Sigmoid colon (tissue), 6 donors: ENCODE measurements at regions not wholly inside any gene's neighbourhood (a gene's known extent, or its start where the extent isn't known, plus 50 kb on each side); places are given as distances from the start of the nearest gene placed in this dataset.

Experiments used
- DNase-seq: peaks from one replicate; pipeline ENCODE4 v3.0.0-alpha.2; 2019
- H3K27ac ChIP-seq, 4 donors: fragments of 200-600 bp; sonication (generic); one replicate each; pipeline ENCODE4 v1.5.1; 2016 to 2019; ENCODE audit warnings: mild to moderate bottlenecking in 1 of 4
- H3K27me3 ChIP-seq, 3 donors: fragments of 200-600 bp; sonication (generic); one replicate each; pipeline ENCODE4 v1.5.1; 2019; ENCODE audit warnings: mild to moderate bottlenecking in 1 of 3
- H3K36me3 ChIP-seq, 4 donors: fragments of 200-600 bp; sonication (generic); one replicate each; pipeline ENCODE4 v1.5.1; 2016 to 2019
- H3K4me1 ChIP-seq, 4 donors: fragments of 200-600 bp; sonication (generic); one replicate each; pipeline ENCODE4 v1.5.1; 2017 to 2019
- H3K4me3 ChIP-seq, 4 donors: fragments of 200-600 bp; sonication (generic); one replicate each; pipeline ENCODE4 v1.5.1; 2017 to 2019; ENCODE audit warnings: mild to moderate bottlenecking in 2 of 4, moderate library complexity in 1 of 4
- H3K9me3 ChIP-seq, 4 donors: fragments of 200-600 bp in 3 of 4; sonication (generic) in 3 of 4; one replicate each; pipeline versions ENCODE4 v1.5.1 to v1.6.1; 2013 to 2019
- CTCF ChIP-seq, 4 experiments: fragments of 450-650 bp in 3 of 4; fragments of 200-600 bp in 1 of 4; IDR thresholded peaks; one replicate each; pipeline ENCODE4 v1.5.1; 2016 to 2019; ENCODE audit warnings: antibody characterized with exemption in 4 of 4, mild to moderate bottlenecking in 3 of 4, moderate library complexity in 2 of 4
- EP300 ChIP-seq, 4 donors: sonication (generic); formaldehyde crosslinking; IDR thresholded peaks; one replicate each; pipeline ENCODE4 v1.6.1; 2017; ENCODE audit warnings: antibody characterized with exemption in 4 of 4
- POLR2A ChIP-seq, 2 donors: fragments of 450-650 bp; IDR thresholded peaks; one replicate each; pipeline ENCODE4 v1.6.1; 2016; ENCODE audit warnings: antibody characterized with exemption in 2 of 2, mild to moderate bottlenecking in 2 of 2, moderate library complexity in 2 of 2
- POLR2AphosphoS5 ChIP-seq, 4 donors: sonication (generic); formaldehyde crosslinking; IDR thresholded peaks; one replicate each; pipeline ENCODE4 v1.6.1; 2017; ENCODE audit warnings: antibody characterized with exemption in 4 of 4
- WGBS, 2 donors: extraction: QIAGEN DNeasy Blood & Tissue Kit; methylation state at CpG; one replicate each; pipeline ENCODE4 v1.1.7; 2013; 5-methylcytosine and 5-hydroxymethylcytosine counted together
- intact Hi-C: fragments of 100-400 bp; cut with DNase I; formaldehyde crosslinking; loops from one replicate; pipeline ENCODE4 v1.15.1; 2023
- donor health status: healthy with polysubstance abuse.
- donor health status: healthy.

DNA sequence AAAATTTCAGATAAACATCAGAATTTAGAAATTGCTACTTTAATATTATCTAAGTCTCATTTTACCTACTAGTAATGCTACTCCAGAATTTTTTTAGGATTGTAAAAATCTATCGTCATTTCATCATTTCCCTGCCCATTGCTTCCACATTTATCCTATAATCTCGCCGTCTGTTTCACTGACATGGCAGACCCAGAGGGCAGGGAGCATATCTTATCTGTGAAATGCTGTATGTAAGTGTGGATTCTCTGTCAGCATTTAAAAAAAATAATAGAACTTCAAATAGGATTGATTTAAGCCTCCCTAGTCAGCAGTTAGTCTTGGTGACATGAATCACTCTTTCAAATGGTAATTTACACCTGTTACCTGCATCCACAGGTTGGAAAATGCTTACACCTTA is 314.4 kb downstream of the PCDH7 start:
- no peak overlapping the region for H3K27ac ChIP-seq
- H3K36me3 ChIP-seq: no peaks in the 10 kb centered on the region
- TF ChIP-seq EP300 (IDR thresholded peaks at IDR 0.05) (no peak), POLR2A (IDR thresholded peaks at IDR 0.05) (no peak), POLR2AphosphoS5 (IDR thresholded peaks at IDR 0.05) (no peak), CTCF (IDR thresholded peaks at IDR 0.05) (no peak)
- H3K4me3 ChIP-seq: no peak overlapping the region
- H3K9me3 ChIP-seq: no peaks in the 10 kb centered on the region
- intact Hi-C loops: no loop called here
- H3K4me1 ChIP-seq: peaks cover 0 to under 1% (median 0%) of the 10 kb centered on the region in 4 donors
- WGBS, 2 donors: 83 to 96% methylated on average over 3 of the region's 3 CpGs
- H3K27me3 ChIP-seq: no peaks in the 10 kb centered on the region
- no peak for DNase-seq

- H3K36me3 ChIP-seq: no peaks in the 10 kb centered on the region
- intact Hi-C loops: no loop called here
- 56 to 91% methylated on average over 1 of the region's 1 CpG for WGBS, 2 donors
- no peak overlapping the region for H3K4me3 ChIP-seq
- H3K9me3 ChIP-seq: no peaks in the 10 kb centered on the region
- DNase-seq: no peak
- H3K27me3 ChIP-seq: no peaks in the 10 kb centered on the region
- H3K4me1 ChIP-seq: no peaks in the 10 kb centered on the region
- no peak overlapping the region for H3K27ac ChIP-seq
- TF ChIP-seq POLR2AphosphoS5 (IDR thresholded peaks at IDR 0.05) (no peak), POLR2A (IDR thresholded peaks at IDR 0.05) (no peak), CTCF (IDR thresholded peaks at IDR 0.05) (no peak), EP300 (IDR thresholded peaks at IDR 0.05) (no peak)
Measured at GRCh38 chr4:31035761-31036160, 315.6 kb downstream of the PCDH7 start.

DNA sequence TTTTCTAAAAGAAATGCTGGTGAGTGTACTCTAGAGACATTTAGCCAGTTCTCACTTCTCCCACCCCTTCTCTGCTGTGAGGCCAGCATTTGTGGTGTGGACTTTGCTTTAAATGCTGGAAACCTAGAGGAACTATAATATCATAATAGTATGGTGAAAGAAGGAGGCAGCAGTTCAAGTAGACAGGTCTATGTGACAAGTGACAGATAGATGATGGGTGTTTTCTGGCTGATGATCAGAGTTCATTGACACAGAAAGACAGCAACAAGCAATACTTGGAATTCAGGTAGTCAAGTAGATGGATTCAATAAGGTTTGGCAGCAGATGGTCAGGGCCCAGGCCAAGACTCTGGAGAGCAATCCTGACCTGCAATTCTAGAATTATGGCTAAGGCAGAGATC is 317.5 kb downstream of the PCDH7 start:
- Histone ChIP-seq H3K4me3 (no peak overlapping the region), H3K27me3 (no peaks in the 10 kb centered on the region), H3K4me1 (no peaks in the 10 kb centered on the region), H3K9me3 (no peaks in the 10 kb centered on the region), H3K36me3 (no peaks in the 10 kb centered on the region), H3K27ac (no peak overlapping the region)
- DNase-seq: no peak
- intact Hi-C loops: no loop called here
- TF ChIP-seq POLR2A (IDR thresholded peaks at IDR 0.05): no peak
- no peak for TF ChIP-seq EP300 (IDR thresholded peaks at IDR 0.05)
- TF ChIP-seq CTCF (IDR thresholded peaks at IDR 0.05): no peak

DNA sequence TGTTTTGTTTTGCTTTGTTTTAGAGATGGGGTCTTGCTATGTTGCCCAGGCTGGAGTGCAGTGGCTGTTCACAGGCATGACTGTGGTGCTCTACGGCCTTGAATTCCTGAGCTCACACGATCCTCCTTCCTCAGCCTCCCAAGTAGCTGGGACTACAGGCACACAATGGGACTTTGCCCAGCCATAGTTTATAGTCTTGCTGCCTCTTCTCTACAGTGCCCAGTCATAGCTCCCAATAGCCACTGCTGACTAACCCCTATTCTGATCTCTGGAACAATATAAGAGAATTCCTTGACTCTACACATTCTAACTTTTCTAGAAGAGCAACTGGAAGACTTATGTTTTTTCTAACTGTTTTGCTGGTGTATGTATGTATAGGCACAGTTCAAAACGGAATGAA is 319.2 kb downstream of the PCDH7 start:
- no peak overlapping the region for H3K4me3 ChIP-seq
- TF ChIP-seq POLR2AphosphoS5 (IDR thresholded peaks at IDR 0.05) (no peak), EP300 (IDR thresholded peaks at IDR 0.05) (no peak), CTCF (IDR thresholded peaks at IDR 0.05) (no peak)
- H3K9me3 ChIP-seq: no peaks in the 10 kb centered on the region
- H3K4me1 ChIP-seq: no peaks in the 10 kb centered on the region
- H3K36me3 ChIP-seq: no peaks in the 10 kb centered on the region
- DNase-seq: no peak
- intact Hi-C loops: no loop called here
- H3K27me3 ChIP-seq: no peaks in the 10 kb centered on the region
- no peak overlapping the region for H3K27ac ChIP-seq
- 84 to 94% methylated on average over 3 of the region's 3 CpGs for WGBS, 2 donors

DNA sequence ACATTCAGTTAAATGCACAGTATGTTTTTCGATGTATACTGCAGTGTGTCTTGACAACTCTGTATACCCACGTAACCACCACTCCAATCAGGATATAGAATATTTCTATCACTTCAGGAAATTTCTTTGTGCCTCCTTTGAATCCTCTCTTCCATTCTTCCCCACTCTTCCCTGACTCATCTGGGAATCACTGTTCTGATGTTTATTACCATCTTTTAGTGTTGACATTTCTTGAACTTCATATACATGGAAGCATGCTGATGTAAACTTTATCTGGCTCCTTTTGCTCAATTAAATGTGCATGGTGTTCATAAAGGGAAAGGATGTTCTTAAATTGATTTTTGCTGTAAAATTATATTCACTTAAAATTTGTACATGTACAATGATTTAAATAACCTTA is 319.9 kb downstream of the PCDH7 start:
- no peak overlapping the region for H3K27ac ChIP-seq
- intact Hi-C loops: no loop called here
- H3K9me3 ChIP-seq: no peaks in the 10 kb centered on the region
- H3K4me3 ChIP-seq: no peak overlapping the region
- no peak for TF ChIP-seq EP300 (IDR thresholded peaks at IDR 0.05)
- TF ChIP-seq POLR2AphosphoS5 (IDR thresholded peaks at IDR 0.05): no peak
- TF ChIP-seq CTCF (IDR thresholded peaks at IDR 0.05): no peak
- no peak for TF ChIP-seq POLR2A (IDR thresholded peaks at IDR 0.05)
- no peaks in the 10 kb centered on the region for H3K36me3 ChIP-seq
- WGBS, 2 donors: 46 to 48% methylated on average over 2 of the region's 2 CpGs
- no peak for DNase-seq
- H3K27me3 ChIP-seq: no peaks in the 10 kb centered on the region
- no peaks in the 10 kb centered on the region for H3K4me1 ChIP-seq
